ENCODE measurements at regions not wholly inside any gene's neighbourhood (a gene's known extent, or its start where the extent isn't known, plus 50 kb on each side); places are given as distances from the start of the nearest gene placed in this dataset.

DNA sequence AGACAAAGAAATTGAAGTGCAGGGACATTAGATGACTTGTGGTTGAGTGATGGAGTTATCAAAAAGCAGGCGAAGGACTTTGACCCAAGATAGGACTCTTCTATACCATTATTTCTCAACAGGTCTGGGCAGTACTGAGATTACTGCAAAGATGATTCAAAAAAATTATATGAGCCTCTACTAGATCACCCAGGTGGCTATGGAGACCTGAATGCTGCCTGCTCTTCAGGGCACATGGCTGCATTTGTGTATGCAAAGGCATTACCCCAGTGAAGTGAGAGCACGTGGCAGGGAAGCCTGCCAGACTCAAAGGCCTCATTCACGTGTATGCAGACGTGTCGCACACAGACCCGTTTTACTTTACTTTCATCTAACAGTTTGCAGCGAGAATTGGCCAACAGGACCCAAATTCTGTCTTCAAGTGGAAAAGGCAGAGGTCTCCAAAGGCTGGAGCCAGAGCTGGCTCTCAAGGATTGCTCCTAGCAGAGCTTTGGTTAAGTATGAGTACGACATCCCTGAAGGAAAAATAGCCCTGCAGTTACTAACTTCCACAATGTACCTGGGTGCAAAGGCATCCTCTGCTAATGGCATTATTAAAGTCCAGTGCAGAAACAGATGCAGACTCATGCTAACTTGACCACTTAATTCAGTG is 113.8 kb upstream of the ARMC2 start:
- Histone ChIP-seq H2AFZ (no peak overlapping the region), H3K79me2 (ENCODE audit: insufficient read depth) (no peaks in the 10 kb centered on the region), H3K27me3 (replicated peaks; ENCODE audit: insufficient read depth) (no peaks in the 10 kb centered on the region), H3K9me2 (ENCODE audit: insufficient read depth) (no peaks in the 10 kb centered on the region), H3K9ac (no peak overlapping the region), H4K20me1 (ENCODE audit: insufficient read depth) (no peaks in the 10 kb centered on the region), H3F3A (ENCODE audit: insufficient read depth) (peaks cover 23% of the 10 kb centered on the region), H3K4me2 (ENCODE audit: unreplicated experiment) (no peak overlapping the region), H3K36me3 (ENCODE audit: low read depth) (no peaks in the 10 kb centered on the region), H3K4me3 (no peak overlapping the region), H3K4me1 (ENCODE audit: insufficient read depth) (peaks cover 37% of the 10 kb centered on the region), H3K9me3 (ENCODE audit: low read depth) (no peaks in the 10 kb centered on the region), H3K27ac (no peak overlapping the region)
- WGBS, 2 experiments (ENCODE audit: low coverage in 1 of 2, low lambda C conversion rate in 2 of 2, missing lambda C conversion rate in 2 of 2): 91 to 94% methylated on average over 8 of the region's 8 CpGs
- TF ChIP-seq EZH2phosphoT487 (IDR thresholded peaks at IDR 0.05; ENCODE audit: insufficient read depth, low read depth) (no peak), EZH2 (IDR thresholded peaks at IDR 0.05; ENCODE audit: insufficient read depth, poor library complexity, severe bottlenecking) (no peak)
- no peak for DNase-seq
- in situ Hi-C loops (cut with MboI): no loop called here

DNA sequence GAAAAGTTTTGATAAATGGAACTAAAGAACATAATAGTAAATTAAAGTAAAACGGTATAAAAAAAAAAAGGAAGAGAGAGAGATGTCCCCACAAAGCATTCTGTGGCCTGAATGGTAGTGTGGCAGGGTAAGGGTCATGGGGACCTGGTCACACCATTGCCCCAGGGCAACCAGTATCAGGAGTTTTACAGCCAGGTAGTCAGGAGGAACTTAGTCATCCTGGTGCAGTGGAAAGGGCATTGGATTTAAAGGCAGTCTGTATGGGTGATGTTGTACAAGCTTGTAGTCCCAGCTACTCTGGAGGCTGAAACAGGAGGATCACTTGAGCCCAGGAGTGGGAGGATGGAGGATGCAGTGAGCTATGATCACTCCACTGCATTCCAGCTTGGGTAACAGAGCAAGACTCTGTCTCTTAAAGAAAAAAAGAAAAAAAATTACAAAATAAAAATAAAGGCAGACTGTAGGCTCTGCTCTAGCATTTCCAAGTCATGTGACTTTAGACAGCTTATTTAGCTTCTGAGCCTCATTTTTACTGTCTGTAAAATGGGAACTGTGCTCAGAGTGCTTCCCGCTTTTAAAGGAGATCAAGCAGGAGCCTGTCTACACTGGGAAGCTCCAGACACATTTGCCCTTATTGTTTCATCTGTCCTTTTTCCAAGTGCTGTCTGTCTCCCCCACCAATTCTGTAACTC is 112.8 kb upstream of the ARMC2 start:
- Histone ChIP-seq H4K20me1 (ENCODE audit: insufficient read depth) (no peaks in the 10 kb centered on the region), H2AFZ (no peak overlapping the region), H3K27me3 (replicated peaks; ENCODE audit: insufficient read depth) (no peaks in the 10 kb centered on the region), H3K4me1 (ENCODE audit: insufficient read depth) (peaks cover 37% of the 10 kb centered on the region), H3K9me2 (ENCODE audit: insufficient read depth) (no peaks in the 10 kb centered on the region), H3K4me2 (ENCODE audit: unreplicated experiment) (no peak overlapping the region), H3K9ac (no peak overlapping the region), H3K27ac (no peak overlapping the region), H3F3A (ENCODE audit: insufficient read depth) (peaks cover 23% of the 10 kb centered on the region), H3K9me3 (ENCODE audit: low read depth) (no peaks in the 10 kb centered on the region), H3K4me3 (no peak overlapping the region), H3K79me2 (ENCODE audit: insufficient read depth) (no peaks in the 10 kb centered on the region), H3K36me3 (ENCODE audit: low read depth) (no peaks in the 10 kb centered on the region)
- in situ Hi-C loops (cut with MboI): no loop called here
- WGBS, 2 experiments (ENCODE audit: low coverage in 1 of 2, low lambda C conversion rate in 2 of 2, missing lambda C conversion rate in 2 of 2): 93 to 98% methylated on average over 2 of the region's 2 CpGs
- TF ChIP-seq EZH2 (IDR thresholded peaks at IDR 0.05; ENCODE audit: insufficient read depth, poor library complexity, severe bottlenecking) (no peak), EZH2phosphoT487 (IDR thresholded peaks at IDR 0.05; ENCODE audit: insufficient read depth, low read depth) (no peak)
- no peak for DNase-seq

DNA sequence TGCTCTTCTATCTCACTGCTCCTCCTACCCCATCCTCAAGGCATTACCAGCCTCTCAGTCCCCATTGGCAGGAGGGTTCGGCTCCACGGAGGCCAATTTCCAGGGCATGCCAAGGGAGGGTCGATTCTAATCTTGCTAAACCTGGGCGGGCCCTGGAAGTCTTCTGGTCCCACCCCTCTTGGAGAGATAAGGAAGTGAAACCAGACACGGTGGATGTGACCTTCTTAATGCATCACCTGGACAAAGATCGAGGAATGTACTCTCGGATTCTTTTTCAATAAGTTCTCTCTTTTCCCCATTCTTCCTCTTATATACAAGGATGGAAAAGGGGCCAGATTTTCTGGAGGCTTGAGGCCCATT is 112.2 kb upstream of the ARMC2 start:
- H3F3A ChIP-seq (ENCODE audit: insufficient read depth): peaks cover 23% of the 10 kb centered on the region
- WGBS, 2 experiments (ENCODE audit: low coverage in 1 of 2, low lambda C conversion rate in 2 of 2, missing lambda C conversion rate in 2 of 2): 85 to 88% methylated on average over 7 of the region's 7 CpGs
- H2AFZ ChIP-seq: no peak overlapping the region
- H3K36me3 ChIP-seq (ENCODE audit: low read depth): no peaks in the 10 kb centered on the region
- H3K9me3 ChIP-seq (ENCODE audit: low read depth): no peaks in the 10 kb centered on the region
- no peak for DNase-seq
- no peak overlapping the region for H3K9ac ChIP-seq
- no peak for TF ChIP-seq EZH2phosphoT487 (IDR thresholded peaks at IDR 0.05; ENCODE audit: insufficient read depth, low read depth)
- H3K27ac ChIP-seq: 0 out of 2 replicates have a peak overlapping the region, but pooled peaks have one; percentile 94
- no peaks in the 10 kb centered on the region for H3K9me2 ChIP-seq (ENCODE audit: insufficient read depth)
- H3K4me1 ChIP-seq (ENCODE audit: insufficient read depth): peaks cover 37% of the 10 kb centered on the region
- H3K79me2 ChIP-seq (ENCODE audit: insufficient read depth): no peaks in the 10 kb centered on the region
- H3K27me3 ChIP-seq (replicated peaks; ENCODE audit: insufficient read depth): no peaks in the 10 kb centered on the region
- H3K4me2 ChIP-seq (ENCODE audit: unreplicated experiment): peak overlapping the region; percentile 17
- no peaks in the 10 kb centered on the region for H4K20me1 ChIP-seq (ENCODE audit: insufficient read depth)
- no peak overlapping the region for H3K4me3 ChIP-seq
- in situ Hi-C loops (cut with MboI): no loop called here

DNA sequence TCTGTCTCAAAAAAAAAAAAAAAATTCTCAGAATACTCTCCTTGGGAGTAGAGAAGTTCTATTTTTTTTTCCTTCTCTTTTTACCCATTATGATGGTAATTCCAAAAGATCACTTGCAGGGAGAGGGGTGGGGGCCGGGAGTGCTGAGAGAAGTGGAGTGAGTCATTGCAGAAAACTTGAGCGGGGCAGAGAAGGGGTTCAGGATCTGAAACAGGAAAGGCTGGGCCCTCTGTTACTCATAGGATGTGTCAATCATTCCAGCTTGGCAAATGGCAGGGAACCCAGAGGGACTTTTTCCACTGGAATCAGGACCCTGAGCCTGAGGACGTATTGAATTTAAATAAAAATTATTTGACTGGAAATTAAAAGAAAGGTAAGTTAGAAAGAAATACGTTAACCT is 111.4 kb upstream of the ARMC2 start:
- H3K4me1 ChIP-seq (ENCODE audit: insufficient read depth): peaks cover 37% of the 10 kb centered on the region
- H3K9ac ChIP-seq: no peak overlapping the region

More for the DNA sequence above, 111.4 kb upstream of the ARMC2 start:
- Histone ChIP-seq H3K4me3 (peak overlapping the region; percentile 17; the same call in 1 of the 2 replicates), H3K27me3 (replicated peaks; ENCODE audit: insufficient read depth) (no peaks in the 10 kb centered on the region), H3K9me3 (ENCODE audit: low read depth) (no peaks in the 10 kb centered on the region), H3K36me3 (ENCODE audit: low read depth) (no peaks in the 10 kb centered on the region), H3F3A (ENCODE audit: insufficient read depth) (peaks cover 23% of the 10 kb centered on the region), H4K20me1 (ENCODE audit: insufficient read depth) (no peaks in the 10 kb centered on the region), H3K9me2 (ENCODE audit: insufficient read depth) (no peaks in the 10 kb centered on the region), H3K27ac (peak overlapping the region; percentile 94), H3K79me2 (ENCODE audit: insufficient read depth) (no peaks in the 10 kb centered on the region), H2AFZ (peak overlapping the region; percentile 30; the same call in 1 of the 2 replicates), H3K4me2 (ENCODE audit: unreplicated experiment) (peak overlapping the region; percentile 84)
- TF ChIP-seq EZH2 (IDR thresholded peaks at IDR 0.05; ENCODE audit: insufficient read depth, poor library complexity, severe bottlenecking) (no peak), EZH2phosphoT487 (IDR thresholded peaks at IDR 0.05; ENCODE audit: insufficient read depth, low read depth) (no peak)
- in situ Hi-C loops (cut with MboI): no loop called here
- WGBS, 2 experiments (ENCODE audit: low coverage in 1 of 2, low lambda C conversion rate in 2 of 2, missing lambda C conversion rate in 2 of 2): 5 to 9% methylated on average over 4 of the region's 4 CpGs
- DNase-seq: peak; percentile 82
